GM19455 (cell line): ENCODE measurements at regions not wholly inside any gene's neighbourhood (a gene's known extent, or its start where the extent isn't known, plus 50 kb on each side); places are given as distances from the start of the nearest gene placed in this dataset.
"Not testable (repeated sequence)": the region's sequence is repeated elsewhere in the genome, so short reads cannot be mapped to it uniquely, and the experiment has no call there.

Experiments used
- ATAC-seq: cut with Tn5 transposase; IDR thresholded peaks from one replicate; pipeline ENCODE4 v1.9.1; 2021; ENCODE audit not compliant: unreplicated experiment

- ATAC-seq, result no peak
These were observed 187.5 kb upstream of the TMEM132C start for GRCh38 chr12:128079446-128079845.

- no peak for ATAC-seq
These were observed 183.7 kb upstream of the TMEM132C start for GRCh38 chr12:128083132-128083729.

- ATAC-seq, result no peak
These were observed 178.0 kb upstream of the TMEM132C start for GRCh38 chr12:128088926-128089325.

- ATAC-seq, result no peak
These were observed 177.0 kb upstream of the TMEM132C start for GRCh38 chr12:128089961-128090360.

GRCh38 chr12:128091101-128091720 is 175.8 kb upstream of the TMEM132C start:
- no peak for ATAC-seq

GRCh38 chr12:128091951-128092382 is 175.0 kb upstream of the TMEM132C start:
- ATAC-seq, result no peak

GRCh38 chr12:128098730-128099129 is 168.2 kb upstream of the TMEM132C start:
- ATAC-seq, result no peak

GRCh38 chr12:128103152-128103551 is 163.8 kb upstream of the TMEM132C start:
- no peak for ATAC-seq

- ATAC-seq, result no peak
These were observed 157.7 kb upstream of the TMEM132C start for GRCh38 chr12:128109236-128109635.

GRCh38 chr12:128109636-128110035 is 157.3 kb upstream of the TMEM132C start:
- no peak for ATAC-seq

- ATAC-seq, result no peak
These were observed 155.6 kb upstream of the TMEM132C start for GRCh38 chr12:128111333-128111732.

- ATAC-seq, result no peak
These were observed 155.0 kb upstream of the TMEM132C start for GRCh38 chr12:128111951-128112350.

GRCh38 chr12:128113250-128113649 is 153.7 kb upstream of the TMEM132C start:
- ATAC-seq, result not testable (repeated sequence)

GRCh38 chr12:128114485-128114884 is 152.5 kb upstream of the TMEM132C start:
- ATAC-seq, result no peak

GRCh38 chr12:128116537-128116936 is 150.4 kb upstream of the TMEM132C start:
- no peak for ATAC-seq

GRCh38 chr12:128120035-128120434 is 146.9 kb upstream of the TMEM132C start:
- no peak for ATAC-seq

- ATAC-seq, result no peak
These were observed 145.5 kb upstream of the TMEM132C start for GRCh38 chr12:128121424-128121823.

- no peak for ATAC-seq
These were observed 143.9 kb upstream of the TMEM132C start for GRCh38 chr12:128123096-128123495.

- ATAC-seq, result no peak
These were observed 135.0 kb upstream of the TMEM132C start for GRCh38 chr12:128131955-128132354.

GRCh38 chr12:128133321-128134073 is 133.5 kb upstream of the TMEM132C start:
- no peak for ATAC-seq

- ATAC-seq, result no peak
These were observed 129.8 kb upstream of the TMEM132C start for GRCh38 chr12:128137140-128137539.

GRCh38 chr12:128138125-128138524 is 128.8 kb upstream of the TMEM132C start:
- ATAC-seq, result no peak
